ENCODE measurements at regions not wholly inside any gene's neighbourhood (a gene's known extent, or its start where the extent isn't known, plus 50 kb on each side); places are given as distances from the start of the nearest gene placed in this dataset.

DNA sequence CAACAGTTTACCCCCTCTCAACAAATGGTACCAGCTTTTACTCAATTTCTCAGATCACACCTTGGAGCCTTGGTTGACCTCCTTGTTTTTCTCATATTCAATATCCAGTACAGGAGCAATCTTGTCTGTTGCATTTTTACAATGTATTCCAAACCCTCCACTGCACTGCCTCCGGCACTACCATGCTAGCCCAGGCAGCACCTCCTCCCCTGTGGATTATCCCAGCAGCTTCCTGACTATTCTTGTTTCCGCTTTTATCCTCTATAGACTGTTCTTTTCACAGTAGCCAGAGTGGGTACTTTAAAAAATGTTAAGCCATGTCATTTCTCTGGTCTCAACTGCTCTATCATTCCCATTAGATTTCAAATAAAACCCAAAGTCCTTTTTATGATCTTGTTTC lies 253.4 kb upstream of the GPRIN3 start:
- H3K4me3 ChIP-seq (ENCODE audit: low read depth, low read length) = no peak overlapping the region
- TF ChIP-seq, protein P1, sequence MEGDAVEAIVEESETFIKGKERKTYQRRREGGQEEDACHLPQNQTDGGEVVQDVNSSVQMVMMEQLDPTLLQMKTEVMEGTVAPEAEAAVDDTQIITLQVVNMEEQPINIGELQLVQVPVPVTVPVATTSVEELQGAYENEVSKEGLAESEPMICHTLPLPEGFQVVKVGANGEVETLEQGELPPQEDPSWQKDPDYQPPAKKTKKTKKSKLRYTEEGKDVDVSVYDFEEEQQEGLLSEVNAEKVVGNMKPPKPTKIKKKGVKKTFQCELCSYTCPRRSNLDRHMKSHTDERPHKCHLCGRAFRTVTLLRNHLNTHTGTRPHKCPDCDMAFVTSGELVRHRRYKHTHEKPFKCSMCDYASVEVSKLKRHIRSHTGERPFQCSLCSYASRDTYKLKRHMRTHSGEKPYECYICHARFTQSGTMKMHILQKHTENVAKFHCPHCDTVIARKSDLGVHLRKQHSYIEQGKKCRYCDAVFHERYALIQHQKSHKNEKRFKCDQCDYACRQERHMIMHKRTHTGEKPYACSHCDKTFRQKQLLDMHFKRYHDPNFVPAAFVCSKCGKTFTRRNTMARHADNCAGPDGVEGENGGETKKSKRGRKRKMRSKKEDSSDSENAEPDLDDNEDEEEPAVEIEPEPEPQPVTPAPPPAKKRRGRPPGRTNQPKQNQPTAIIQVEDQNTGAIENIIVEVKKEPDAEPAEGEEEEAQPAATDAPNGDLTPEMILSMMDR (IDR thresholded peaks at IDR 0.05; ENCODE audit: borderline replicate concordance, insufficient read depth, low read depth, low read length) = no peak

GRCh38 chr4:89558147-89558546 lies 250.5 kb upstream of the GPRIN3 start:
- no peak overlapping the region for H3K4me3 ChIP-seq (ENCODE audit: low read depth, low read length)
- TF ChIP-seq, protein P1 (IDR thresholded peaks at IDR 0.05; ENCODE audit: borderline replicate concordance, insufficient read depth, low read depth, low read length) = peak; percentile 33; the same call in 1 of the 2 replicates

GRCh38 chr4:89556601-89557305 lies 249.2 kb upstream of the GPRIN3 start:
- TF ChIP-seq, protein P1 (IDR thresholded peaks at IDR 0.05; ENCODE audit: borderline replicate concordance, insufficient read depth, low read depth, low read length) = no peak
- H3K4me3 ChIP-seq (ENCODE audit: low read depth, low read length) = no peak overlapping the region

- no peak overlapping the region for H3K4me3 ChIP-seq (ENCODE audit: low read depth, low read length)
- TF ChIP-seq, protein P1 (IDR thresholded peaks at IDR 0.05; ENCODE audit: borderline replicate concordance, insufficient read depth, low read depth, low read length) = no peak
Observed at GRCh38 chr4:89551191-89551590, 243.6 kb upstream of the GPRIN3 start.

DNA sequence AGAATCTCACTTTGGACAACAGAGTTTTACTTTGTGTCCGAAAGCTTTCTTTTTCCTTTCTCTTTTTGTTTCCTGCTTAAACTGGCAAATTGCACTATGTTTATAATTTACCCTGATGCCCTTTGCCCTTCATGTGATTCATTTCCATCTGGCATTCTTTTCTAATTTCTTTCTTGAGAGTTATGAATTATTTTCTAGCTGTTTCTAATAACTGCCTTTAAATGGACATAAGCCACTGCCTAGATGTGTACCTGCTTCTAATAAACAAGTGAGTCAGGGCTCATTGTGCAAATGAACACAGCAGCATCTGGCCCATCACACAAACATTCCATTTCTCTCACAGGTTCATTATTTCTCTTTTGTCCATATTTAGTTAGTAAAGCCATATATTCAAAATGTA lies 242.3 kb upstream of the GPRIN3 start:
- TF ChIP-seq, protein P1 (IDR thresholded peaks at IDR 0.05; ENCODE audit: borderline replicate concordance, insufficient read depth, low read depth, low read length) = no peak
- no peak overlapping the region for H3K4me3 ChIP-seq (ENCODE audit: low read depth, low read length)

DNA sequence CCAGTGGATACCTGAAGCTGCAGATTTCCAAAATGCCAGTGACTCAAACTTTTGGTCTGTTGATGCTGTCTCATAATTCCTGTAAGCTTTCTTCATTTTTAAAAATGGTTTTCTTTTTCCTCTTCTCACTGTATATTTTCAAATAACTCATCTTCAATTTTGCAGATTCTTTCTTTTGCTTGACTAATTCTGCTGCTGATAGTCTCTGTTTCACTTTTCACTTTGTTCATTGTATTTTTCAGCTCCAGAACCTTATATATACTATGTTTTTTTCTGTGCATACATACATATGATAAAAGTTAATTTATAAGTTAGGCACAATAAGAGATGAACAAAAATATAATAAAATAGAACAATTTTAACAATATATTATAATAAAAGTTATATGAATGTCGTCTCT lies 237.7 kb upstream of the GPRIN3 start:
- TF ChIP-seq, protein P1 (IDR thresholded peaks at IDR 0.05; ENCODE audit: borderline replicate concordance, insufficient read depth, low read depth, low read length) = no peak
- H3K4me3 ChIP-seq (ENCODE audit: low read depth, low read length) = no peak overlapping the region

DNA sequence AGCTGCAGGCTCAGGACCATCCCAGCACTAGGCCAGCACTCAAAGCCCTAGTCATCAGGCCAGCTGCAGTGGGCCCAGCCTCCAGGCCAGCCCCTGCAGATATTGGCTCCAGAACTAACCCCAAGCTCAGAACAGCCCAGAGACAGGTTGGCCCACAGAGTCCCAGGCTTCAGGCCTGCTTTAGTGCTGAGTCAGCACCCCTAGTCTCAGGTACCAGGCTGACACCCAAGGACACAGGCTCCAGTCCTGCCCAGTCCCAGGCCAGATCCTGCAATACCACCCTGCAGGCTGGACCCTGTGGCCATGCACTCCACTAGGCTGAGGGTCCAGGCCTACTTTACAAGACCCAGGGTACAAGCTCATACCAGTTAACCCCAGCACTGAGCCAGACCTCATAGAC lies 234.4 kb upstream of the GPRIN3 start:
- H3K4me3 ChIP-seq (ENCODE audit: low read depth, low read length) = no peak overlapping the region
- TF ChIP-seq, protein P1 (IDR thresholded peaks at IDR 0.05; ENCODE audit: borderline replicate concordance, insufficient read depth, low read depth, low read length) = no peak

Measured in GM12875 (cell line).